GM12872 (cell line): ENCODE measurements at regions not wholly inside any gene's neighbourhood (a gene's known extent, or its start where the extent isn't known, plus 50 kb on each side); places are given as distances from the start of the nearest gene placed in this dataset.

Experiments used
- TF ChIP-seq, protein P1 (sequence below): IDR thresholded peaks from 3 replicates; pipeline ENCODE4 v1.5.1; 2011; ENCODE audit warnings: low read depth, mild to moderate bottlenecking, low read length, moderate library complexity; ENCODE audit not compliant: insufficient read depth

DNA sequence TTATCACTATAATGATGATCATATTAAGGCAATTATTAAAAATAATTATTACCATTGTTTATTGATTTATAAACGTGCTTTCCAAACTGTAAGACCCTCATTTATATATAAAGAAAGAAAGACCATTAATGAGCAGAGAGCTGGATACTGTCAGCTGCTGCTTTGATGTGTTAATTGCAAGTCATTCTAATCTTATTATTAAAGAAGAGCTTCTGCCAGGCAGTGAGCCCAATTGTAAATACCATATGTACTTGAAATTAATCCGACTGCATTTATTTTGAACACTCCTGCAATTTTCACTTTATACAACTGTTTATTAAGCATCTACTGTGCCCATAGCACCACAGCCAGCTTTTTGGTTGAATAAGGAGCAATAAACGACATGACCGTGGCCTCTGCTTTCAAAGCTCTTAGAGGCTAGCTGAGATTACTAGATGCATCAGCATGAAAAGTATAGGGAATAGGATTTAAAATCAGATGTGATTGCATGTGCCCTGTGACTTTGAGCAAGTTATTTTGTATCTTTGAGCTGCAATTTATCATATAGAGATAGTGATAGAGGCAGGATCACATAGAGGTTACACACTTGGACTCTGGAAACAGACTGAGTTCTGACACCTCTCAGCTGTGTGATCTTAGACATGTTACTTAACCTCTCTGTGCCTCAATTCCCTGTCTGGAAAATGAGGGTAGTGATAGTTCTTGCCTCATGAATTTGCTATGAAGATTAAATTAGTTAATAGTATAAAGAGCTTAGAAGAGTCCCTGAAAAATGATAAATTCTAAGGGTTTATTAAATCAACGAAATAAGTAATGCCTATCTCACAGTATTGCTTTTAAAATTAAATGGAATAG, 83.4 kb downstream of the MYCN start:
- TF ChIP-seq, protein P1, sequence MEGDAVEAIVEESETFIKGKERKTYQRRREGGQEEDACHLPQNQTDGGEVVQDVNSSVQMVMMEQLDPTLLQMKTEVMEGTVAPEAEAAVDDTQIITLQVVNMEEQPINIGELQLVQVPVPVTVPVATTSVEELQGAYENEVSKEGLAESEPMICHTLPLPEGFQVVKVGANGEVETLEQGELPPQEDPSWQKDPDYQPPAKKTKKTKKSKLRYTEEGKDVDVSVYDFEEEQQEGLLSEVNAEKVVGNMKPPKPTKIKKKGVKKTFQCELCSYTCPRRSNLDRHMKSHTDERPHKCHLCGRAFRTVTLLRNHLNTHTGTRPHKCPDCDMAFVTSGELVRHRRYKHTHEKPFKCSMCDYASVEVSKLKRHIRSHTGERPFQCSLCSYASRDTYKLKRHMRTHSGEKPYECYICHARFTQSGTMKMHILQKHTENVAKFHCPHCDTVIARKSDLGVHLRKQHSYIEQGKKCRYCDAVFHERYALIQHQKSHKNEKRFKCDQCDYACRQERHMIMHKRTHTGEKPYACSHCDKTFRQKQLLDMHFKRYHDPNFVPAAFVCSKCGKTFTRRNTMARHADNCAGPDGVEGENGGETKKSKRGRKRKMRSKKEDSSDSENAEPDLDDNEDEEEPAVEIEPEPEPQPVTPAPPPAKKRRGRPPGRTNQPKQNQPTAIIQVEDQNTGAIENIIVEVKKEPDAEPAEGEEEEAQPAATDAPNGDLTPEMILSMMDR, result no peak

GRCh38 chr2:16022548-16023240, 82.3 kb downstream of the MYCN start:
- TF ChIP-seq, protein P1, result no peak

DNA sequence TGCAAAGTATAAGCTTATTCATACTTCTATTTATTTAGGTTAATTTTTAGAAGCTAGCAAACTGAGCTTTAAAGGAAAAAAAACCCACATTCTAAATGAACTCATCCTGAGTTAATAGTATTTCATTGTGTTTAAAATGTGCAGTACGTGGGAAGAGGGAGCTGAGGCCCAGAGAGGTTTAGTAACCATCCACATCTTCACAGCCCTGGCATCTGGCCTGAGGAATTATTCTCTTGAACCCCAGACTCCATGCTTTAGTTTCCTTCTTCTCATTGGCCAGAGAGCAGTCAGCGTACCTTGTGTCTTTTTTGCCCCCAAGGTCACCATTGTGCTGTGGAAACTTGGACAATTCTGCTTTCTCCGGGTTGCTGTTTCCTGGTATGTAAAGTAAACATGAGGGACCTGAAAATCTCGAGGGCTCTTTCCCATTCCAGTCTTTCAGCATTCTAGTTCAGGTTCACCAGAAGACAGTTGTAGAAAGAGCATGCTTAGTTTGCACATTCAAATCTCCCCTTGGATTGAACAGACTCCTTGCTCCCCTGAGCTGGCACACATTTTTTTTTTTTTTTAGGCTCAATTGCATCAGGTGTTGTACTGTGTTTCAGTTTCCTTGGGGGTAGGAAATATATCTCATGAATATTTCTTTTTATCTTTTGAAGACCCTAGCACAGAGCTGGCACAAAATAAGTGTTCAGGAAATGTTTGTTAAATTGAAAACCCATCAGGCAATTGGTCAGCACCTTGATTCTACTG, 81.4 kb downstream of the MYCN start:
- TF ChIP-seq, protein P1, result no peak

DNA sequence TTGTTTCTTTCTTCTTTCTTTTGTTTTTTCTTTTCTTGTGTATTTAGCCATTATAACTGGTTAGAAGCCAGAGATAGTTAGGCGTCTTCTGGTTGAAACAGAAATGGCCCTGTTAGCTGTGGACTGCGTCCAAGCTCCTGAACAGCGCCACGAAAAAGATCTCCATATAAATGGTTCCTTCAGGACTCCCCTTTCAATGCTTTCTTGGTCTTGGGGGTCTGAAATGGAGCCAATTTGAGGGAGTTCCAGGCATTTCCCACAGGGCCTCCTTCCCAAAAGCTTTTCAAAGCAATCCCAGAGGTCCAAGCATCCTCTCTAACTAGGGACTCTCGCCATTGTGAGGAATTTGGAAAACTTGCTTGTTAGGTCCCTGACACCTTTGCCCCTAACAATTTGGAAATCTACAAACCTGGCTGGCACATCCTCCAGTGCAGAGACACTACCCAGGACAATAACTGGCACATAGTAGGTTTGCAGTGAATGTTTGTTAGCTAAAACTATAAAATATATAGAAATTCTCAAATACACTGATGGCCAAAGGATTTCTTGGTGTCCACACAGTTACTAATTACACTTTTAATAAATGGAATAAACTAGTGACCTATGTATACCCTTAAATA, 80.1 kb downstream of the MYCN start:
- TF ChIP-seq, protein P1, result no peak

GRCh38 chr2:16019617-16020351, 79.4 kb downstream of the MYCN start:
- TF ChIP-seq, protein P1, result no peak

- TF ChIP-seq, protein P1, result no peak
Observed at GRCh38 chr2:16019060-16019480, 78.7 kb downstream of the MYCN start.
